Epidermal melanocyte (primary cell): ENCODE measurements at regions not wholly inside any gene's neighbourhood (a gene's known extent, or its start where the extent isn't known, plus 50 kb on each side); places are given as distances from the start of the nearest gene placed in this dataset.
"Not testable (repeated sequence)": the region's sequence is repeated elsewhere in the genome, so short reads cannot be mapped to it uniquely, and the experiment has no call there.

Experiments
- DNase-seq: peaks from one replicate; pipeline ENCODE4 v3.0.0; 2011; ENCODE audit warnings: low spot score; ENCODE audit not compliant: insufficient read length

- DNase-seq, result no peak
These were observed 805.3 kb upstream of the RAB6C start for GRCh38 chr2:129174143-129174542.

GRCh38 chr2:129175051-129175450 is 804.4 kb upstream of the RAB6C start:
- no peak for DNase-seq

- DNase-seq, result no peak
These were observed 803.1 kb upstream of the RAB6C start for GRCh38 chr2:129176375-129176774.

- DNase-seq, result no peak
These were observed 801.1 kb upstream of the RAB6C start for GRCh38 chr2:129178356-129178755.

DNA sequence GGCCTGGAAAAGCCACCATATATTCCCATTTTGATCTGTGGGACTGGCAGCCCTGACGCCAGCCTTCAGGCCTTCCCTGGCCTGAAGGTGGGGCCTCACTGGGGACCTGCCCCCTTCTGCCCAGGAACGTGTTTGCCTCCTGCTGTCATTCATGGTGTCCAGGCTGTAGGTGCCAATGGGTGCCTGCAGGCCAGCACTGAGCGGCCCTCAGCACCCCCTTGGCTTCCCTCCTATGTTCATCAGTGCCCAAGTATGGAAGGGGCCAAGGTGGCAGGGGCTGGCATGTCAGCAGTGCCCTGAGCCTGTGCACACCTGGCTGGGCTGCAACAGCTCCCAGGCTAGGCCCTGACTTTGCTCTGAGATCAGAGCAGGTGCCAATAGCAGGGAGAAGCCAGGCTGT is 800.3 kb upstream of the RAB6C start:
- no peak for DNase-seq

DNA sequence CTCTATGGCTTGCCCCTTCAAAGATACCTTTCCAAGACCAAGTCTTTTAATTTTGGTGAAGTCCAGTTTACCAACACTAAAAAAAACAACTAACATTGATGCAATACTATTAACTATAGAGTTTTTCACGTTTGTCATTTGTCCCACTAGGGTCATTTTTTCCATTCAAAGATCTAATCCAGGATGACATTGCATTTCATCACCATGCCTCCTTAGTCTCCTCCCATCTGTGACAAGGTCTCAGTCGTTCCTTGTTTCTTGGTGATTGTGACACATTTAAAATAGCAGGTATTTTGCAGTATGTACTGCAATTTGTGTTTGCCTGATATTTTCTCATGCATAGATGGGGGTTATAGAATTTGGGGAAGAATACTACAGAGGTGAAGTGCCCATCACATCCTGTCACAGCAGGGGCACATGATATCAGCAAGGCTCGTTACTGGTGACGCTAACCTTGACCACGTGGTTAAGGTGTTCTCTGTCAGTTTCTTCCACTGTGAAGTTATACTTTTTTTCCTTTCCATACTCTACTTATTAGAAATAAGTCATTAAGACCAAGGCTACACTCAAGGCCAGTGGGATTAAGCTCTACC is 799.2 kb upstream of the RAB6C start:
- DNase-seq, result no peak

- DNase-seq, result no peak
These were observed 798.0 kb upstream of the RAB6C start for GRCh38 chr2:129181433-129181832.

GRCh38 chr2:129181963-129182362 is 797.5 kb upstream of the RAB6C start:
- DNase-seq, result no peak

DNA sequence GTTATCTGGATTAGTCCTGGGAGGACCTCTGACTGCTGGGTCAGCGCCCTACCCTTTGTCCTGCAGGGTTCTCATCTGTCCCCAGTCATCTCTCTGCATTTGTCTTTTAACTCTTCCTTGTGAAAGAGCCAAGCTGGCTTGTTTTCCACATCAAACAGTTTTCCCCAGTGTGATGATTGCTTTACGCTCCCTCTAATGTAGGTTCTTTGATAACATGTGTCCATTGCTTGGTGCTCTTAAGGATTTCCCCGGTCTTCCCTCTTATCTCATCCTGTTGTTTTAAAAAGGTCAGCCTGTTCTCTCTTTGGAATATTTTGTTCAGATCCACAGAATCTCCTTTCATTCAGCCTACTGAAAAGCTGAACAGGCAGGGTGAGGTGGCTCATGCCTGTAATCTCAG is 792.1 kb upstream of the RAB6C start:
- no peak for DNase-seq

DNA sequence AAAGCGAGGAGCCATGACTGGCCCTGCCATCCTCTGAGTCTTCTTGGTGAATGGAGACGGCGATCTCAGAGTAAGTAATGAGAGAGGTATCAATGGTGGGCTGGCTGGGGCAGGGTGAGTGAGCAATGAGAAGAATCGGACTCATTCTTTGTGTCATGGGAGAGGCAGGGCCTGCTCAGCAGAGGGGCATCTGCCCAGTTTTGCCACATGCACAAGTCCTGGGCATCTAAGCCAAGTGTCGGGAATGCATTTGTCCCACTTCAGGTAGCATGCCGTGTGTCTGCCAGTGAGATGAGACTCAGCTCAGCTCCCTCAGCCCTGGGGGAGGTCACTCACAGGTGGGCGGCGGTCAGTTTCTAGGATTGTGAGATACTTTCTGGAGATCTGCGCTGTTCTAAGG is 791.0 kb upstream of the RAB6C start:
- no peak for DNase-seq

GRCh38 chr2:129189617-129190319 is 789.7 kb upstream of the RAB6C start:
- no peak for DNase-seq

DNA sequence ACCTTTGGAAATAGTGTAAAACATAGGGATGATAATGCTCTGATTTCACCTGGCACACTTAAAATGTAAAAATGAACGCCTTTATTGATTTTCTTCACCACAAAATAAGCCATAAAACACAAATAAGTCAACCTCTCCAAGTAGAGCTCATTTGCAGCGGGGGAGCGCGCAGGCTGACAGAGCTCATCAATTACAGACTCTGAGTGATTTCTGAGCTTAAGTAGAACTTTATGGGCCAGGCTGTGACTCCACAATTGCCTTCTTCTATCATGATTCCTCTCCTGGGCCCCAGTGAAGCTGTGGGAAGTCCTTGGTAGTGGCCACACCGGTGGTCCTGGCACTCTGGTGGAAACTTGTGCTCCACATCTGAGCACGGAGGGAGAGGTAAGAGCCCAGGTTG is 789.0 kb upstream of the RAB6C start:
- DNase-seq, result no peak

DNA sequence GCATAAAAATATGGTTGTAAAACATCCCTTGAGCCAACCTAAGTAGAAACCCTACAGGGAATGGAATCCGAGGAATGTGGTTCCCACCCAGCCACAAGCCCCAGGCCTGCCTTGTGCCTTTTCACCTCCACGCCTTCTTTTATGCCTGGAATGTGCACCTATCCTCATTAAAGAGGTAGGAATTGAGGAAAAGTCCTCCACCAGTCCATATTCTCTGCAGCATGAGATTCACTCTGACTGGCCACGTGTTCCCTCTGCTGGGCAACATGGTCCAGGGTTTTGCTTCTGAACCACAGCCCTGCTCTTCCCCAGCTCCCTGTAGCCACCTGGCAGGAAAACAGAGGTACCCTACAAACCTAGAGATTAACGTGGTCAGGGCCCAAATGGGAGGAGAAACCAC is 787.9 kb upstream of the RAB6C start:
- no peak for DNase-seq

- no peak for DNase-seq
These were observed 787.3 kb upstream of the RAB6C start for GRCh38 chr2:129192117-129192516.

- no peak for DNase-seq
These were observed 786.6 kb upstream of the RAB6C start for GRCh38 chr2:129192841-129193253.

- no peak for DNase-seq
These were observed 785.5 kb upstream of the RAB6C start for GRCh38 chr2:129193961-129194360.

DNA sequence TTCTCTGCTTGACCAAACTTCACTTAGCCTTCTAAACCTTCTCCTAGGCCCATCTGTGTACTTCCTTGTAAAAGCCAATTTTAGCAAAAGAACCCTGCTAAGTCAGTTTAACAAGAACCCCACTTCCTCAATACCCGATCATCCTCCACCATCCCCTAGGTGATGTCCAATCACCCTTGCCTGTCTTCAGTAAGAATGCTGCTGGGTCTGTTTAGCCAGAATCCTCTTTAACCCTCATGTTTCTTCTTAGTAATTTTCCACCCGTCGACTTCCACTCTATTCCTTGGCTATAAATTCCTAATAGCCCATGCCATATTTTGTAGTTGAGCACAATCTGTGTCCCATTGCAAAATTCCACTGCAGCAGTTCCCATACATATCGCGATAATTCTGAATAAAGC is 780.0 kb upstream of the RAB6C start:
- DNase-seq, result no peak

GRCh38 chr2:129201696-129202095 is 777.8 kb upstream of the RAB6C start:
- DNase-seq, result no peak

- no peak for DNase-seq
These were observed 776.1 kb upstream of the RAB6C start for GRCh38 chr2:129203331-129203730.

- not testable (repeated sequence) for DNase-seq
These were observed 774.9 kb upstream of the RAB6C start for GRCh38 chr2:129204581-129204980.

DNA sequence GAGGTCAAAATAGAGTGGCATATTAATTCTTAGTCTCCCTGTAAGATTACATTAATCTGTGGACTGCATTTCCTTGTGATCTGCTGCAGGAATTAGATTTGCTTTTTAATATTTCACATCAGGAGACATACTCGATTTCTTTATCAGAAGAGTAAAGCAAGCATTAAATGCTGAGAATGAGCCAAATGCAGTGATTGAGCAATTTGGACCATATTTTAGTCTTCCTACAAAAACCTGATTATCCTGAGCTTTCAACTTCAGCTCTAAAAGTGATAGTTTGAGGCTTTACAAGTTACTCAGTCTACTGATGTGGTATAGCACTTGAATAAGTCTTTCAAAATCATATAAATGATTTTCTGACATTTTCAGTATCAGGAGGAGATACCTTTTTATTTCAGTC is 774.3 kb upstream of the RAB6C start:
- no peak for DNase-seq

- no peak for DNase-seq
These were observed 773.7 kb upstream of the RAB6C start for GRCh38 chr2:129205766-129206165.

DNA sequence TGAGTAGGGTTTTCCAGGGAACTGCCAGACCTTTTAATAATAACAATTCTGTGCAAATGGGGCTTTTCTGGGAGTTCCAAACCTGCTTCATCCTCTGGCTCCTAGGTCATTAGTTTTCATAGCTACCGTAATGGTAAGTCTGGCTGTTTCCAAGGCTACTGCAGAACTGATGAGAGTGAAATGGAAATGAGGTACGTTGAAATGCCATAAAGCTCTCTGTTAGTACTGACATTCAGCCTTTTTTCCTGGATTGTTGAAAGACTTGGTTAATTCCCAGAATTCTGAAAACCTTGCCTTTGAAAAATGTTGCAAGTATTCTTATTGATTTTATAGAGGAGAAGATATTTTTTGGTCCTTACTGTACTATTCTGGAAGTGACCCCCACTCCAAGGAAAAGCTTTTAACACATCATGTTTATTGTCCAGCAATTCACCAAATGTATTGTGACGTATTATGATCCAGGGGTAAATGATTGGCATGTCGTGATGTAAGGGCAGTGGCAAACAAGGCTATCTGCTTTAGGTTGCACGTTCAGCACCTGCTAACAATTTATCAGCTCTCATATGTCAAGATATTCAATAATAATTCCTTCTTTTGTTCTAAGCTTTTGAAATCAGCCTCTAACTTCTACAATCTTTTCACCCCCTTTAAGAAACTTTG is 767.0 kb upstream of the RAB6C start:
- no peak for DNase-seq
